Nephron (organoid): ENCODE measurements at regions not wholly inside any gene's neighbourhood (a gene's known extent, or its start where the extent isn't known, plus 50 kb on each side); places are given as distances from the start of the nearest gene placed in this dataset.
A peak's percentile ranks its signal among the peaks of the same experiment; 100 is the strongest.
"Not testable (repeated sequence)": the region's sequence is repeated elsewhere in the genome, so short reads cannot be mapped to it uniquely, and the experiment has no call there.

ENCODE experiments used
- H3K27ac Mint-ChIP-seq, 3 experiments: 2 replicates each; pipeline ENCODE4 v1.8.0; 2020; ENCODE audit warnings: mixed read lengths in 3 of 3, mild to moderate bottlenecking in 2 of 3, moderate library complexity in 1 of 3
- H3K27me3 Mint-ChIP-seq: 2 replicates; pipeline ENCODE4 v1.8.0; 2021; ENCODE audit warnings: low read depth, mild to moderate bottlenecking, moderate library complexity, mixed read lengths
- H3K36me3 Mint-ChIP-seq: 2 replicates; pipeline ENCODE4 v1.8.0; 2020; ENCODE audit warnings: low read depth, mixed read lengths
- H3K4me1 Mint-ChIP-seq: 2 replicates; pipeline ENCODE4 v1.8.0; 2020; ENCODE audit warnings: mixed read lengths
- H3K4me3 Mint-ChIP-seq, 3 experiments: 2 replicates each; pipeline ENCODE4 v1.8.0; 2020; ENCODE audit warnings: mild to moderate bottlenecking in 3 of 3, mixed read lengths in 3 of 3, moderate library complexity in 2 of 3
- H3K9me3 Mint-ChIP-seq: 2 replicates; pipeline ENCODE4 v1.8.0; 2020; ENCODE audit warnings: mixed read lengths
- TF ChIP-seq, protein P1 (sequence below), 3 experiments: fragments of 200-600 bp; sonication (generic); IDR thresholded peaks; one replicate each; pipeline ENCODE4 v1.5.0; 2021; ENCODE audit warnings: antibody characterized with exemption in 3 of 3; ENCODE audit not compliant: unreplicated experiment in 3 of 3

DNA sequence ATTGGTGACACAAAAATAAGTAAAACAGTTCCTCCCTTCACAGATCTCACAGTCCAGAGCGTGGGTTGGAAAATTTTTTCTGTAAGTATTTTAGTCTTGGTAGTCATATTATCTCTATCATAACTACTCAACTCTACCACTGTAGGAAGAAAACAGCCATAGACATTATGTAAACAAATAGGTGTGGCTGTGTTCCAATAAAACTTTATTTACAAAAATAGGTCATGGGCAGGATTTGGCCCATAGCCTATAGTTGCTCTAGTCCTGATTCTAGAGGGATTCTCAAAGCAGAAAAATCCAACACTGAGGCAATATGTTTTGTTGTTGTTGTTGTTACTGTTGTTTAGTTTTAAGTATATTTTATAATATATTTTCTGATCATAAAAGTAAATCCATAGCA, 206.1 kb upstream of the GADL1 start:
- Mint-ChIP-seq H3K36me3 (no peaks in the 10 kb centered on the region), H3K27me3 (no peaks in the 10 kb centered on the region), H3K9me3 (no peaks in the 10 kb centered on the region), H3K4me1 (peaks cover 15% of the 10 kb centered on the region), H3K27ac (no peak overlapping the region), H3K4me3 (no peak overlapping the region)
- TF ChIP-seq, protein P1, sequence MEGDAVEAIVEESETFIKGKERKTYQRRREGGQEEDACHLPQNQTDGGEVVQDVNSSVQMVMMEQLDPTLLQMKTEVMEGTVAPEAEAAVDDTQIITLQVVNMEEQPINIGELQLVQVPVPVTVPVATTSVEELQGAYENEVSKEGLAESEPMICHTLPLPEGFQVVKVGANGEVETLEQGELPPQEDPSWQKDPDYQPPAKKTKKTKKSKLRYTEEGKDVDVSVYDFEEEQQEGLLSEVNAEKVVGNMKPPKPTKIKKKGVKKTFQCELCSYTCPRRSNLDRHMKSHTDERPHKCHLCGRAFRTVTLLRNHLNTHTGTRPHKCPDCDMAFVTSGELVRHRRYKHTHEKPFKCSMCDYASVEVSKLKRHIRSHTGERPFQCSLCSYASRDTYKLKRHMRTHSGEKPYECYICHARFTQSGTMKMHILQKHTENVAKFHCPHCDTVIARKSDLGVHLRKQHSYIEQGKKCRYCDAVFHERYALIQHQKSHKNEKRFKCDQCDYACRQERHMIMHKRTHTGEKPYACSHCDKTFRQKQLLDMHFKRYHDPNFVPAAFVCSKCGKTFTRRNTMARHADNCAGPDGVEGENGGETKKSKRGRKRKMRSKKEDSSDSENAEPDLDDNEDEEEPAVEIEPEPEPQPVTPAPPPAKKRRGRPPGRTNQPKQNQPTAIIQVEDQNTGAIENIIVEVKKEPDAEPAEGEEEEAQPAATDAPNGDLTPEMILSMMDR (IDR thresholded peaks at IDR 0.05; ENCODE audit: unreplicated experiment in 3 of 3), result no peak

DNA sequence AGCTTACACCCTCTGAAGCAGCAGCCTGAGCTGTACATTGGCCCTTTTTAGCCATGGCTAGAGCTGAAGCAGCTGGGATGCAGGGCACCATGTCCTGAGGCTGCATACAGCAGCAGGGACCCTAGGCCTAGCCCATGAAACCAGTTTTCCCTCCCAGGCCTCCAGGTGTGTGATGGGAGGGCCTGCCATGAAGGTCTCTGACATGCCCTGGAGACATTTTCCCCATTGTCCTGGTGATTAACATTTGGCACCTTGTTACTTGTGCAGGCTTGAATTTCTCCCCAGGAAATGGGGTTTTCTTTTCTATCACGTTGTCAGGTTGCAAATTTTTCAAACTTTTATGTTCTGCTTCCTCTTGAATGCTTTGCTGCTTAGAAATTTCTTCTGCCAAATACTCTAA, 206.8 kb upstream of the GADL1 start:
- not testable (repeated sequence) for H3K27me3 Mint-ChIP-seq, H3K36me3 Mint-ChIP-seq, H3K4me3 Mint-ChIP-seq, H3K9me3 Mint-ChIP-seq
- H3K4me1 Mint-ChIP-seq, result peaks cover 19% of the 10 kb centered on the region
- H3K27ac Mint-ChIP-seq, result peak overlapping the region; percentile 30 to 86 (median 70)

DNA sequence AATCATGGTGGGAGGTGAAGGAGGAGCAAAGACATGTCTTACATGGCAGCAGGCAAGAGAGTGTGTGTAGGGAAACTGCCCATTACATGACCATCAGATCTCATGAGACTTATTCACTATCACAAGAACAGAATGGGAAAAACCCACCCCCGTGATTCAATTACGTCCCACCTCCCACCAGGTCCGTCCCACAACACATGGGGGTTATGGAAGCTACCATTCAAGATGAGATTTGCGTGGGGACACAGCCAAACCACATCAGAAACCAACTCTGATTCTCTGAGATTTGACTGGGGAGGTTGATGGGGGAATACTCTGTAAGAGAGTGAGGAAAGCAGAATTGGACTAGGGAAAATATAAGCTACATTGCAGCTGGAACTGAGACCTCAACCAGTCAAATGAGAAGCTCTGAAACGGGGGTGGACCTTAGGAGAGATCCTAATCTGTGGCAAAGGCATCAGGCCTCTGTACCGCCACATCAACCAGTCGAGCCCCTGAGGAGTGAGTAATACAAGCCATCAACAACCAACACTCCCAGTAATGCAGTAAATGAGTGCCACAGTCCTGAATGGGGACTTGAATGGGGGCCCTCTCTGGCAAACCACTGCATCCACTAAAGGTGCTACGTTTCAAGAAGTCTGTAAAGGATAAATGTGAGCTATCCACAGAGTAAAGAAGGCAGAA, 207.9 kb upstream of the GADL1 start:
- Mint-ChIP-seq H3K36me3 (no peaks in the 10 kb centered on the region), H3K4me3 (no peak overlapping the region), H3K27me3 (no peaks in the 10 kb centered on the region), H3K27ac (peak overlapping the region in 2 of 3 experiments; percentile 65 to 86), H3K4me1 (peaks cover 20% of the 10 kb centered on the region), H3K9me3 (peaks cover 3% of the 10 kb centered on the region)
- TF ChIP-seq, protein P1 (IDR thresholded peaks at IDR 0.05; ENCODE audit: unreplicated experiment in 3 of 3), result no peak

DNA sequence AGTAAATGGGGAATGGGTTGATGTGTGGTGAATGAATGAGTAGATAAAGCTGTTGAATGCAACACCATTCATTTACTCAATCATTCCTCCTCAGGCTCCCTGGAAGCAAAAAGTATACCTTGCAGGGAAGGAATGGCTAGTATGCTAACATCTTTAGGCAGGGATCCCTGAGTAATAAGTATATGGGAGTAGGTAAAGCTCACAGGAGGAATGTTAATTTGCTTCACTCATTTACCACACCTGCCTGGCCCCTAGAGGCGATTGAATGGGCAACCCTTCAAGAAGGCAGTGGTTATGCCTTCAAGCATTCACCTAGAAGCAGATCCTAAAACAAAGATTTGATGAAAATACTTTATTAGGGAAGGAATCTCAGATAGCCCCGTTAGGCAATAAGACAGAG, 208.7 kb upstream of the GADL1 start:
- TF ChIP-seq, protein P1 (IDR thresholded peaks at IDR 0.05; ENCODE audit: unreplicated experiment in 3 of 3), result no peak
- Mint-ChIP-seq H3K9me3 (peaks cover 5% of the 10 kb centered on the region), H3K4me1 (peaks cover 20% of the 10 kb centered on the region), H3K27me3 (no peaks in the 10 kb centered on the region), H3K27ac (no peak overlapping the region), H3K4me3 (no peak overlapping the region), H3K36me3 (no peaks in the 10 kb centered on the region)

DNA sequence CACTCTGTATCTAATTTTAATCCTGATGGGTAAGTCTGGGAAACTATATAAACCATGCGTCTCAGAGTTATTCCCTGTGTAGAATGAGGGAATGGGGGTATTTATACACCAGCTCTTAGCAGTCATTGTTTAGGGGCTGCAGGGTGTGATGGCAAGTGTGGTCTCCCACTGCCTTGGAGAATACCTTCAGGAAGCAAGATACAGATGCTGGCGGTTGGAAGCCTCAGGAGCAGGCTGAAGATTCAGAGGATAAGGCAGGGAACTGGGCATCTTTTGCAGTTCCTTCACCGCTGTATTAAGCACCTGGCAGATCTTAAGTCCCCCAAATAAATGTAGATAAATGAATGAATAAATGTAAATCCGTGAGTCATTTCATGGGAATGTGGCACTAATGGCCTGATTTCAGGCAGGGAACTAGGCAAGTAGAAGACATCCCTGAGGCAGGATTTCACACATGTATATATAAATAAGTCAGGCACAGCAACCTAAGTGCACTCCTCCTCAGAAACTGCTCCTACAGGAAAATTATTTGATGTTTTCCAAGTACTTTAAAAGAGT, 209.2 kb upstream of the GADL1 start:
- Mint-ChIP-seq H3K9me3 (peaks cover 5% of the 10 kb centered on the region), H3K36me3 (no peaks in the 10 kb centered on the region), H3K4me1 (peaks cover 20% of the 10 kb centered on the region), H3K4me3 (no peak overlapping the region), H3K27ac (no peak overlapping the region), H3K27me3 (no peaks in the 10 kb centered on the region)
- TF ChIP-seq, protein P1 (IDR thresholded peaks at IDR 0.05; ENCODE audit: unreplicated experiment in 3 of 3), result no peak

DNA sequence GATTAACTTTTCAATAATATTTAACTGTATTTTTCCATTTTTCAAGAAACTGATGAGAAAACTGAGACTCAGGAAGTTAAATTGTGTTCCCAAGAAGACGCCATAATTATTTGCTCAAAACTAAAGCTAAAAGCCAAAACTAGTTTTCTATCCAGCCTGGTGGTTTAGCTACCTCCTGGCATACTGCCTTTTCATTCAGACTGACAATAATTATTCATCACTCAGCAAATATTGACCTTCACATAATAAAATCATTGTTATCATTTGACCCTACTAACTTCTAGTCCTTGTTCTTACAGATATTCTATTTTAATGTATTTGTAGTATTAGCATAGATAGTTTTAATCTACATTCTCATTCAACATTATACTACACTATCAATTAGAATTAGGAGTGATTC, 210.6 kb upstream of the GADL1 start:
- H3K4me1 Mint-ChIP-seq, result peaks cover 17% of the 10 kb centered on the region
- no peaks in the 10 kb centered on the region for H3K27me3 Mint-ChIP-seq
- TF ChIP-seq, protein P1 (IDR thresholded peaks at IDR 0.05; ENCODE audit: unreplicated experiment in 3 of 3), result no peak
- no peak overlapping the region for H3K4me3 Mint-ChIP-seq
- H3K9me3 Mint-ChIP-seq, result peaks cover 8% of the 10 kb centered on the region
- H3K36me3 Mint-ChIP-seq, result no peaks in the 10 kb centered on the region
- H3K27ac Mint-ChIP-seq, result no peak overlapping the region
